Caco-2 (cell line): ENCODE measurements at regions not wholly inside any gene's neighbourhood (a gene's known extent, or its start where the extent isn't known, plus 50 kb on each side); places are given as distances from the start of the nearest gene placed in this dataset.

Source experiments
- BruUV-seq: library from RNA; stranded (reverse); fragments of 400-500 nt; replicated peaks from 2 replicates; lab custom pipeline; 2021; lab: Mats Ljungman, UMichigan
- CTCF ChIA-PET: fragments of 300-600 bp; sonication (Branson Sonifier 250); formaldehyde crosslinking; loops from one replicate; lab custom pipeline; 2022; ENCODE audit warnings: antibody characterized with exemption; lab: Charles Lee
- POLR2A ChIA-PET: fragments of 300-600 bp; sonication (Branson Sonifier 250); formaldehyde crosslinking; loops from one replicate; lab custom pipeline; 2022; ENCODE audit warnings: antibody characterized with exemption; lab: Charles Lee
- DNase-seq, 2 experiments: peaks; one replicate each; pipeline versions ENCODE4 v3.0.0 to v3.0.0-alpha.2; 2020 to 2022
- H3K27me3 ChIP-seq: replicated peaks from 2 replicates; pipeline ENCODE4 v1.6.0; 2011; ENCODE audit warnings: low read length; ENCODE audit not compliant: control insufficient read depth, insufficient read depth
- H3K36me3 ChIP-seq: 2 replicates; pipeline ENCODE4 v1.5.1; 2011; ENCODE audit warnings: low read length; ENCODE audit not compliant: control insufficient read depth, insufficient read depth
- H3K4me1 ChIP-seq: fragments of 250-450 bp; sonication (Bioruptor Pico); 2 replicates; pipeline ENCODE4 v1.5.1; 2020; ENCODE audit warnings: mild to moderate bottlenecking
- H3K4me3 ChIP-seq: 2 replicates; pipeline ENCODE4 v1.5.1; 2011; ENCODE audit warnings: low read depth, mild to moderate bottlenecking, control low read depth, low read length
- H3K9me3 ChIP-seq: fragments of 250-450 bp; sonication (Bioruptor Pico); 2 replicates; pipeline ENCODE4 v1.5.1; 2020; ENCODE audit warnings: mild to moderate bottlenecking, moderate library complexity
- H3K27ac Mint-ChIP-seq: one replicate; pipeline ENCODE4 v1.8.0; 2022; ENCODE audit warnings: mixed read lengths; ENCODE audit not compliant: unreplicated experiment
- H3K27me3 Mint-ChIP-seq: one replicate; pipeline ENCODE4 v1.8.0; 2022; ENCODE audit warnings: mixed read lengths; ENCODE audit not compliant: insufficient read depth, unreplicated experiment
- H3K36me3 Mint-ChIP-seq: one replicate; pipeline ENCODE4 v1.8.0; 2022; ENCODE audit warnings: mild to moderate bottlenecking, mixed read lengths; ENCODE audit not compliant: insufficient read depth, unreplicated experiment
- H3K4me1 Mint-ChIP-seq: one replicate; pipeline ENCODE4 v1.8.0; 2022; ENCODE audit warnings: low read depth, mixed read lengths; ENCODE audit not compliant: unreplicated experiment
- H3K4me3 Mint-ChIP-seq: one replicate; pipeline ENCODE4 v1.8.0; 2022; ENCODE audit warnings: mild to moderate bottlenecking, moderate library complexity, mixed read lengths; ENCODE audit not compliant: unreplicated experiment
- H3K9me3 Mint-ChIP-seq: one replicate; pipeline ENCODE4 v1.8.0; 2022; ENCODE audit warnings: mixed read lengths; ENCODE audit not compliant: unreplicated experiment
- intact Hi-C: fragments of 100-400 bp; cut with micrococcal nuclease; formaldehyde crosslinking; loops from one replicate; pipeline ENCODE4 v1.10.0; 2022; ENCODE audit not compliant: unreplicated experiment
- TF ChIP-seq, protein P1 (sequence below), 2 experiments: fragments of 200-600 bp in 1 of 2; IDR thresholded peaks; 1 replicate in 1 of 2; 2 replicates in 1 of 2; pipeline versions ENCODE4 v1.5.1 to v1.8.0; 2011 to 2022; ENCODE audit warnings: antibody characterized with exemption in 1 of 2, control low read depth in 1 of 2, inconsistent platforms in 1 of 2, low read depth in 1 of 2, low read length in 1 of 2, mild to moderate bottlenecking in 1 of 2, moderate library complexity in 1 of 2; ENCODE audit not compliant: insufficient read depth in 1 of 2, severe bottlenecking in 1 of 2, unreplicated experiment in 1 of 2

DNA sequence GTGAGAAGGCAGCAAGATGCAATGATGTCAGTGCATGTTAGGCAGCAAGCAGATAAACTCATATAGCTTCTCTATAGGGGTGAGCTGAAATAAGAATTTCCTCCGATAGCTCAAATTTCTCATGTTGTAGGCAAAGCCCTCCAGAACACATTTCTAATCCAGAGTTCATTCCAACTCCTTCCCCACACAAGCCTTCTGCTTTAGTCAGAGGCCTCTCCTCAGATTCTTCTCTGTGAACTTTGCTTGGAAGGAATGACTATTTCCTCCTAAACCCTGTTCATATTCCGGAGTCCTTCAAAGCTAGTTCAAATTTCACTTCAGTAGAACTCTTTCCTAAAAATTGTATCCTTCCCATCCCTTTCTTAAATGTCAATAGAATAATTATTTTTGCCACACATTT is 144.8 kb downstream of the KCNJ2 start:
- H3K9me3 Mint-ChIP-seq: no peaks in the 10 kb centered on the region
- H3K27me3 Mint-ChIP-seq: no peaks in the 10 kb centered on the region
- no peaks in the 10 kb centered on the region for H3K4me1 ChIP-seq
- no peaks in the 10 kb centered on the region for H3K27me3 ChIP-seq
- no peak overlapping the region for H3K4me3 ChIP-seq
- no peak overlapping the region for H3K4me3 Mint-ChIP-seq
- POLR2A ChIA-PET: no interaction called here
- CTCF ChIA-PET: no interaction called here
- no peaks in the 10 kb centered on the region for H3K4me1 Mint-ChIP-seq
- BruUV-seq: no TSS peak
- TF ChIP-seq, protein P1, sequence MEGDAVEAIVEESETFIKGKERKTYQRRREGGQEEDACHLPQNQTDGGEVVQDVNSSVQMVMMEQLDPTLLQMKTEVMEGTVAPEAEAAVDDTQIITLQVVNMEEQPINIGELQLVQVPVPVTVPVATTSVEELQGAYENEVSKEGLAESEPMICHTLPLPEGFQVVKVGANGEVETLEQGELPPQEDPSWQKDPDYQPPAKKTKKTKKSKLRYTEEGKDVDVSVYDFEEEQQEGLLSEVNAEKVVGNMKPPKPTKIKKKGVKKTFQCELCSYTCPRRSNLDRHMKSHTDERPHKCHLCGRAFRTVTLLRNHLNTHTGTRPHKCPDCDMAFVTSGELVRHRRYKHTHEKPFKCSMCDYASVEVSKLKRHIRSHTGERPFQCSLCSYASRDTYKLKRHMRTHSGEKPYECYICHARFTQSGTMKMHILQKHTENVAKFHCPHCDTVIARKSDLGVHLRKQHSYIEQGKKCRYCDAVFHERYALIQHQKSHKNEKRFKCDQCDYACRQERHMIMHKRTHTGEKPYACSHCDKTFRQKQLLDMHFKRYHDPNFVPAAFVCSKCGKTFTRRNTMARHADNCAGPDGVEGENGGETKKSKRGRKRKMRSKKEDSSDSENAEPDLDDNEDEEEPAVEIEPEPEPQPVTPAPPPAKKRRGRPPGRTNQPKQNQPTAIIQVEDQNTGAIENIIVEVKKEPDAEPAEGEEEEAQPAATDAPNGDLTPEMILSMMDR (IDR thresholded peaks at IDR 0.05; ENCODE audit: insufficient read depth in 1 of 2, low read depth in 1 of 2, low read length in 1 of 2, severe bottlenecking in 1 of 2, unreplicated experiment in 1 of 2): no peak
- no peaks in the 10 kb centered on the region for H3K36me3 ChIP-seq
- no peaks in the 10 kb centered on the region for H3K9me3 ChIP-seq
- no peaks in the 10 kb centered on the region for H3K36me3 Mint-ChIP-seq
- no peak for DNase-seq
- intact Hi-C loops: no loop called here
- H3K27ac Mint-ChIP-seq: no peak overlapping the region

DNA sequence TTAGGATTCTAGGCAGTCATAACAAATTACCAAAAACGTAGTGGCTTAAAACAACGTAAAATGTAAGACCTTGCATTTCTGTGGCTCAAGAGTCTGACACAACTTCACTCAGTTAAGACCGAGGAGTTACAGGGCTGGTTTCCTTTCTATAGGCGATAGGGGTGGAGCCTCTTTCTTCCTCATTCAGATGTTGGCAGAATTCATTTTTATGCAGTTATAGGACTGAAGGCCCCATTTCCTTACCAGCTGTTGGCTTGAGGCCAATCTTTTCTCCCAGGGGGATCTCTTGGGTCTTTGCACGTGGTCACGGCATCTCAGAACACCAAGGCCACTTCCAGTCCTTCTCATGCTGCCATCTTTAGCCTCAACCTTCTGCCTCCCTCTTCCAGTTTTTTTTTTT is 145.2 kb downstream of the KCNJ2 start:
- CTCF ChIA-PET: no interaction called here
- Histone ChIP-seq H3K36me3 (no peaks in the 10 kb centered on the region), H3K4me1 (no peaks in the 10 kb centered on the region), H3K4me3 (no peak overlapping the region), H3K27me3 (no peaks in the 10 kb centered on the region), H3K9me3 (no peaks in the 10 kb centered on the region)
- H3K4me1 Mint-ChIP-seq: no peaks in the 10 kb centered on the region
- no peak overlapping the region for H3K4me3 Mint-ChIP-seq
- DNase-seq: no peak
- H3K9me3 Mint-ChIP-seq: no peaks in the 10 kb centered on the region
- POLR2A ChIA-PET: interaction anchor here (0.5 kb wide), 1 partner anchor 384 kb away, joined by 3 read pairs; no protein-coding TSS in a partner anchor
- H3K36me3 Mint-ChIP-seq: no peaks in the 10 kb centered on the region
- TF ChIP-seq, protein P1 (IDR thresholded peaks at IDR 0.05; ENCODE audit: insufficient read depth in 1 of 2, low read depth in 1 of 2, low read length in 1 of 2, severe bottlenecking in 1 of 2, unreplicated experiment in 1 of 2): no peak
- BruUV-seq: no TSS peak
- no peak overlapping the region for H3K27ac Mint-ChIP-seq
- intact Hi-C loops: no loop called here
- H3K27me3 Mint-ChIP-seq: no peaks in the 10 kb centered on the region

DNA sequence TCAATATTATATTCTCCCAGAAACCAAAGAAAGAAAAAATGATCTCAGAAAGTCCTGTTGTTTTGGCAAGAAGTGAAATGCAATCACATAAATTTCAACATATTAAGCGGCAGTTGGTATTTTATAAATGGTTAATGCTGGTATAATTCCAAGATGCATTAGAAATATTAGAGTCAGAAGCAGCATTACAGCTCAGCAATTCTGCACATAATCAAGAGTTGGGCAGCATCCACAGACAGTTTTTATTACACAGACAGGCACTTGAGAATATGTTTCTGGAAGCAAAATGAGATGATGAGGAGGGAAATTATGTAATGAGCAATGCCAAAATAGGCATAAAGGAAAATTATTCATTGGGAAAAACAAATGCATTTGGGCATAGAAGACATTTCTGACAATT is 148.1 kb downstream of the KCNJ2 start:
- no peaks in the 10 kb centered on the region for H3K27me3 ChIP-seq
- no peak overlapping the region for H3K4me3 Mint-ChIP-seq
- no peaks in the 10 kb centered on the region for H3K27me3 Mint-ChIP-seq
- TF ChIP-seq, protein P1 (IDR thresholded peaks at IDR 0.05; ENCODE audit: insufficient read depth in 1 of 2, low read depth in 1 of 2, low read length in 1 of 2, severe bottlenecking in 1 of 2, unreplicated experiment in 1 of 2): no peak
- ChIA-PET CTCF (no interaction called here), POLR2A (no interaction called here)
- no peak overlapping the region for H3K4me3 ChIP-seq
- H3K4me1 ChIP-seq: no peaks in the 10 kb centered on the region
- H3K27ac Mint-ChIP-seq: no peak overlapping the region
- no peaks in the 10 kb centered on the region for H3K36me3 Mint-ChIP-seq
- no TSS peak for BruUV-seq
- no peaks in the 10 kb centered on the region for H3K36me3 ChIP-seq
- H3K9me3 Mint-ChIP-seq: no peaks in the 10 kb centered on the region
- no peaks in the 10 kb centered on the region for H3K9me3 ChIP-seq
- H3K4me1 Mint-ChIP-seq: no peaks in the 10 kb centered on the region
- no peak for DNase-seq
- intact Hi-C loops: no loop called here
